ENCODE measurements at regions not wholly inside any gene's neighbourhood (a gene's known extent, or its start where the extent isn't known, plus 50 kb on each side); places are given as distances from the start of the nearest gene placed in this dataset.
"Not testable (repeated sequence)": the region's sequence is repeated elsewhere in the genome, so short reads cannot be mapped to it uniquely, and the experiment has no call there.

DNA sequence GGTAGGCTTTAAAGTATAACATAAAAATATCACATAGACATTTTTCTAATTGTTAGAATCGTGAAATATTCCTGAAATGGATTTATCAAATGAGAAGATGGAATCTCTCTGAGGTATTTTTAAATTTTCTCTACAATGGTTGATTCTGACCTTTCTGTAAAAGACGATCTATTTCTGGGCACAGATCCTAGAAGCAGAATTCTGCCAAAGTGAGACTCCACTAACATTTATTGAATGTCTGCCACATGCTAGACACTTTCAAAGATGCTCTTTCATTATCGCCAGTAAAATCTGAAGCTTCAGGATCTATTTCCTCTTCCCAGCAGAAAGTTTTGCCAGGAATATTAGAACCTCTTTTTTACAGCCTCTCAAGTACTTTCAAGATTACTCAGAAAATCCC, 64.1 kb upstream of the TMEM45B start:
- Histone ChIP-seq H3K27me3 (peaks cover 2% of the 10 kb centered on the region), H3K4me3 (no peak overlapping the region), H3K9ac (ENCODE audit: low read depth in 2 of 2, low read length in 2 of 2) (no peak overlapping the region), H3K9me3 (no peaks in the 10 kb centered on the region), H3K27ac (no peak overlapping the region), H3K36me3 (no peaks in the 10 kb centered on the region), H3K4me1 (no peaks in the 10 kb centered on the region)
- no peak for DNase-seq
- TF ChIP-seq, protein P1, sequence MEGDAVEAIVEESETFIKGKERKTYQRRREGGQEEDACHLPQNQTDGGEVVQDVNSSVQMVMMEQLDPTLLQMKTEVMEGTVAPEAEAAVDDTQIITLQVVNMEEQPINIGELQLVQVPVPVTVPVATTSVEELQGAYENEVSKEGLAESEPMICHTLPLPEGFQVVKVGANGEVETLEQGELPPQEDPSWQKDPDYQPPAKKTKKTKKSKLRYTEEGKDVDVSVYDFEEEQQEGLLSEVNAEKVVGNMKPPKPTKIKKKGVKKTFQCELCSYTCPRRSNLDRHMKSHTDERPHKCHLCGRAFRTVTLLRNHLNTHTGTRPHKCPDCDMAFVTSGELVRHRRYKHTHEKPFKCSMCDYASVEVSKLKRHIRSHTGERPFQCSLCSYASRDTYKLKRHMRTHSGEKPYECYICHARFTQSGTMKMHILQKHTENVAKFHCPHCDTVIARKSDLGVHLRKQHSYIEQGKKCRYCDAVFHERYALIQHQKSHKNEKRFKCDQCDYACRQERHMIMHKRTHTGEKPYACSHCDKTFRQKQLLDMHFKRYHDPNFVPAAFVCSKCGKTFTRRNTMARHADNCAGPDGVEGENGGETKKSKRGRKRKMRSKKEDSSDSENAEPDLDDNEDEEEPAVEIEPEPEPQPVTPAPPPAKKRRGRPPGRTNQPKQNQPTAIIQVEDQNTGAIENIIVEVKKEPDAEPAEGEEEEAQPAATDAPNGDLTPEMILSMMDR (IDR thresholded peaks at IDR 0.05) = no peak
- intact Hi-C loops (cut with DNase I) = loop anchor here (2.0 to 5.0 kb wide), 3 partner anchors 55 to 629 kb away; no protein-coding TSS in a partner anchor

DNA sequence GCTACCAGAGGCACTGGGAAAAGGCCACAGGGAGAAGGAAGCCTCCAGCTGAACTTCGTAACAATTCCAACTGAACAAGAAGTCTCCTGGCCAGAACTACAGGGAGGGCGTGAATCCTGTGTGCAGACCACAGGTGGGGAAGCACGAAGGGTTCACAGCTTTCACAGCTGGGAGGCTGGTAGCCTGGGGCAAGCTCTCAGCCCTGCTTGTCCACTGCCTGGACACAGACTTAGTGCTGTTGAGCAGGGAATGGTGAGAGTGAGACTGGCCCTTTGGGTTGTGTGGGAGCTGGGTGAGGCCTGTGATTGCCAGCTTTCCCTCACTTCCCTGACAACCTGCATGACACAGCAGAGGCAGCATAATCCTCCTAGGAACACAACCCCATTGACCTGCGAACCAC, 52.1 kb upstream of the TMEM45B start:
- H3K9me3 ChIP-seq; H3K4me3 ChIP-seq; DNase-seq; H3K27ac ChIP-seq; H3K9ac ChIP-seq (ENCODE audit: low read depth in 2 of 2, low read length in 2 of 2); H3K36me3 ChIP-seq; intact Hi-C loops (cut with DNase I); H3K27me3 ChIP-seq; H3K4me1 ChIP-seq: not testable (repeated sequence)

DNA sequence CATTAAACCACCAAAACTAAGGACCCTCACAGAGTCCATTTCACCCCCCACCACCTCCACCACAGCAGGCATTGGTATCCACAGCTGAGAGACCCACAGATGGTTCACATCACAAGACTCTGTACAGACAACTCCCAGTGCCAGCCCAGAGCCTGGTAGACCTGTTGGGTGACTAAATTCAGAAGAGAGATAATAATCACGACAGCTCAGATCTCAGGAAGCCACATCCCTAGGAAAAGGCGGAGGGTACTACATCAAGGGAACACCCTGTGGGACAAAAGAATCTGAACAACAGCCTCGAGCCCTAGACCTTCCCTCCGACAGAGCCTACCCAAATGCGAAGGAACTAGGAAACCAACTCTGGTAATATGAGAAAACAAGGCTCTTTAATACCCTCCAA, 51.4 kb upstream of the TMEM45B start:
- H3K36me3 ChIP-seq; H3K9ac ChIP-seq (ENCODE audit: low read depth in 2 of 2, low read length in 2 of 2); H3K27ac ChIP-seq; H3K9me3 ChIP-seq; intact Hi-C loops (cut with DNase I); H3K4me1 ChIP-seq; DNase-seq; H3K27me3 ChIP-seq; H3K4me3 ChIP-seq: not testable (repeated sequence)

Measured in colonic mucosa (tissue), 4 donors.